ENCODE measurements at regions not wholly inside any gene's neighbourhood (a gene's known extent, or its start where the extent isn't known, plus 50 kb on each side); places are given as distances from the start of the nearest gene placed in this dataset.

- Mint-ChIP-seq H3K27me3 (no peaks in the 10 kb centered on the region), H3K4me1 (no peaks in the 10 kb centered on the region), H3K4me3 (no peak overlapping the region), H3K9me3 (peaks cover 0 to 6% of the 10 kb centered on the region in 2 donors), H3K27ac (no peak overlapping the region)
- DNase-seq (no peak), ATAC-seq (no peak)
These were observed 144.2 kb upstream of the DLGAP1 start for GRCh38 chr18:4599312-4599711.

DNA sequence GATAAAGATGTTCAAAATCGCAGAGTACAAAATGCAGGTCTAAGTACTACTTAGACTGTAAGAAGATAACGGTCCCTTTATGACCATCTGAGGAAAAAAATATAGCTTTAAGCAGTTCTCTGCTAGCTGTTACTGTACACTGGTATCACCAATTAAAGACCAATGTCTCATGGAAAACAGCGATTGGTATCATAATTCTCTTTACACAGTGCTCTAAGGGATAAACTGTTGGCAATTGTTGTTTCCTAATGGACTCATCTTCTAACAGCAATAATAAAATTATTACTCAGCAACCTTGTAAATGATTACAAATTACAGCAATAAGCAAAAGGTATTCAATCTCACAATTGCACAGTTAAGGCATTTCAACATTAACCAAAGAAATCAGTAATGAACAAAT, 142.2 kb upstream of the DLGAP1 start:
- DNase-seq: no peak
- no peak for ATAC-seq
- no peak overlapping the region for H3K27ac Mint-ChIP-seq
- no peaks in the 10 kb centered on the region for H3K4me1 Mint-ChIP-seq
- peaks cover 4 to 13% of the 10 kb centered on the region in 2 donors for H3K9me3 Mint-ChIP-seq
- no peak overlapping the region for H3K4me3 Mint-ChIP-seq
- H3K27me3 Mint-ChIP-seq: no peaks in the 10 kb centered on the region

GRCh38 chr18:4593895-4594294, 138.8 kb upstream of the DLGAP1 start:
- ATAC-seq: no peak
- Mint-ChIP-seq H3K4me3 (no peak overlapping the region), H3K4me1 (no peaks in the 10 kb centered on the region), H3K27ac (no peak overlapping the region), H3K27me3 (no peaks in the 10 kb centered on the region), H3K9me3 (peaks cover 4 to 7% of the 10 kb centered on the region in 2 donors)
- DNase-seq: no peak

DNA sequence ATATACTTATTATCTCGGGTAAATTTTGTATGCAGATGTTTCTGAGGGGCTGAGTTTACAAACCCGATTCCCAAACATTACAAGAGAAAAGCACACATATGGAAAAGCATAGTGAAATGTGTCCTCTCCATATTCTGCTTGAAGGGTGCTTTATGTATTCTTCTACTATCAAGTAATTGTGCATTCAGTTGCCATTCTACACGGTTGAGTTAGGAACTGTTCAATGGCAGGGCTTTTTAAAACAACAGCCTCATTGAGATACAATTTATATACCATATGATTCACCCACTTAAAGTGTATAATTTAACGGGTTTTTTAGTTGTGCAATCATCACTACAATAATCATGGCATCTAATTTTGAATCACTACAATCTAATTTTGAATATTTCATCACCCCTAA, 138.4 kb upstream of the DLGAP1 start:
- Mint-ChIP-seq H3K4me1 (no peaks in the 10 kb centered on the region), H3K27ac (no peak overlapping the region), H3K9me3 (peaks cover 4 to 7% of the 10 kb centered on the region in 2 donors), H3K27me3 (no peaks in the 10 kb centered on the region), H3K4me3 (no peak overlapping the region)
- no peak for DNase-seq
- ATAC-seq: no peak

GRCh38 chr18:4589056-4589800, 134.1 kb upstream of the DLGAP1 start:
- no peaks in the 10 kb centered on the region for H3K4me1 Mint-ChIP-seq
- ATAC-seq (no peak), DNase-seq (no peak)
- peaks cover 4 to 7% of the 10 kb centered on the region in 2 donors for H3K9me3 Mint-ChIP-seq
- H3K4me3 Mint-ChIP-seq: no peak overlapping the region
- no peak overlapping the region for H3K27ac Mint-ChIP-seq
- H3K27me3 Mint-ChIP-seq: no peaks in the 10 kb centered on the region

DNA sequence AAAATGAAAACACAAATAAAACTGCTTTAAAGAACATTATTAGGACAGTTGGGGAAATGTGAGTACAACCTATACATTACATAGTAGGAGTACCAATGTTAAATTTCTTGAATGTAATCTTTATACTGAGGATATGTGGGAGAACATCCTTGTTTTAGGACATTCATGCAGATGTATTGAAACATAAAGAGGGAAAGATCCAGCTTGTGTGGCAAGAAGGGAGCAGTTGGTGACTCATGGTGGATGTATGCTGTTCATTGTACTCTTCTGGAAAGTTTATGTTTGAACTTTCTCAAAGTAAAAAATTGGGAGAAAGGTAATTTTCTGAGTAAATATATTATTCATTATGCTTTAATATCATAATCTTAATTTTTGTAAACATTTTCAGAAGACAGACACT, 132.1 kb upstream of the DLGAP1 start:
- Mint-ChIP-seq H3K9me3 (peaks cover 0 to 2% of the 10 kb centered on the region in 2 donors), H3K27ac (no peak overlapping the region), H3K4me1 (no peaks in the 10 kb centered on the region), H3K4me3 (no peak overlapping the region), H3K27me3 (no peaks in the 10 kb centered on the region)
- ATAC-seq: no peak
- no peak for DNase-seq

GRCh38 chr18:4586731-4587130, 131.6 kb upstream of the DLGAP1 start:
- Mint-ChIP-seq H3K9me3 (peaks cover 4 to 6% of the 10 kb centered on the region in 2 donors), H3K4me3 (no peak overlapping the region), H3K4me1 (no peaks in the 10 kb centered on the region), H3K27me3 (no peaks in the 10 kb centered on the region), H3K27ac (no peak overlapping the region)
- ATAC-seq (no peak), DNase-seq (no peak)

GRCh38 chr18:4582431-4583335, 127.6 kb upstream of the DLGAP1 start:
- no peaks in the 10 kb centered on the region for H3K27me3 Mint-ChIP-seq
- H3K4me3 Mint-ChIP-seq: no peak overlapping the region
- no peaks in the 10 kb centered on the region for H3K4me1 Mint-ChIP-seq
- no peak overlapping the region for H3K27ac Mint-ChIP-seq
- H3K9me3 Mint-ChIP-seq: peaks cover 8 to 22% of the 10 kb centered on the region in 2 donors
- DNase-seq: no peak
- no peak for ATAC-seq

- Mint-ChIP-seq H3K9me3 (peaks cover 13 to 29% of the 10 kb centered on the region in 2 donors), H3K27me3 (no peaks in the 10 kb centered on the region), H3K4me1 (no peaks in the 10 kb centered on the region), H3K27ac (no peak overlapping the region), H3K4me3 (no peak overlapping the region)
- DNase-seq (no peak), ATAC-seq (no peak)
These were observed 126.9 kb upstream of the DLGAP1 start for GRCh38 chr18:4581966-4582365.

GRCh38 chr18:4578449-4578848, 123.3 kb upstream of the DLGAP1 start:
- Mint-ChIP-seq H3K27me3 (no peaks in the 10 kb centered on the region), H3K27ac (no peak overlapping the region), H3K4me1 (no peaks in the 10 kb centered on the region), H3K9me3 (peaks cover 14 to 55% of the 10 kb centered on the region in 2 donors), H3K4me3 (no peak overlapping the region)
- DNase-seq (no peak), ATAC-seq (no peak)

DNA sequence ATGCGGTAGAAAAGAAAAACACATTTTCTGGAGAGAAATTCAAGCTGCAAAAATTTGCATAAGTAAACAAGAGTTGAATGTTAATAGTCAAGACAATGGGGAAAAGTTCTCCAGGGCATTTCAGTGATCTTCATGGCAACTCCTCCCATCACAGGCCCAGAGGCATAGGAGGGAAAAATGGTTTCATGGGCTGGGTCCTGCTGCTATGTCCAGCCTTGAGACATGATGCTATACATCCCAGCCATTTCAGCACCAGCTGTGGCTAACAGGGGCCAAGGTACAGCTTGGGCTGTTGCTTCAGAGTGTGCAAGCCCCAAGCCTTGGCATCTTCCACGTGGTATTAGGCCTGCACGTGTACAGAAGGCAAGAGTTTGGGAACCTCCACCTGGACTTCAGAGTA, 118.6 kb upstream of the DLGAP1 start:
- Mint-ChIP-seq H3K27ac (no peak overlapping the region), H3K27me3 (no peaks in the 10 kb centered on the region), H3K9me3 (peaks cover 22 to 53% of the 10 kb centered on the region in 2 donors), H3K4me3 (no peak overlapping the region), H3K4me1 (no peaks in the 10 kb centered on the region)
- DNase-seq (no peak), ATAC-seq (no peak)

- H3K27ac Mint-ChIP-seq: no peak overlapping the region
- H3K9me3 Mint-ChIP-seq: peaks cover 6 to 21% of the 10 kb centered on the region in 2 donors
- H3K4me3 Mint-ChIP-seq: no peak overlapping the region
- ATAC-seq (no peak), DNase-seq (no peak)
- H3K27me3 Mint-ChIP-seq: no peaks in the 10 kb centered on the region
- H3K4me1 Mint-ChIP-seq: no peaks in the 10 kb centered on the region
These were observed 102.4 kb upstream of the DLGAP1 start for GRCh38 chr18:4557502-4557901.

DNA sequence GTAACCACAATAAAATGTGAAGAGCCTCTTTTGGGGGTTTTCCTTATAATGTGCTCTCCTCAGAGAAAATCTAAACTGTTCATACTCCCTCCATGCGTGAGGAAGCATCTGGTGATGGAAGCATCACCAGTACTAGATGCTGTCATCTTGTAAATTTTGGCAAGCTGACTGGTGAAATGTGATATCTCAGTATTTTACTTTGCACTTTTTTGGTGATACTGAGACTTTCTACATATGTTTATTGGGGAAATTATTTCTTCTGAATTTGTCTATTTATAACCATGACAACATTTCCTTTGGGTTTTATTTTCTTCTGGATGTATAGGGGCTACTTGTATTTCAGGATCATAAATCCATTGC, 95.9 kb upstream of the DLGAP1 start:
- Mint-ChIP-seq H3K4me3 (no peak overlapping the region), H3K27ac (no peak overlapping the region), H3K27me3 (no peaks in the 10 kb centered on the region), H3K9me3 (peaks cover 0 to 14% of the 10 kb centered on the region in 2 donors), H3K4me1 (no peaks in the 10 kb centered on the region)
- no peak for DNase-seq
- ATAC-seq: no peak

GRCh38 chr18:4549164-4549872, 94.2 kb upstream of the DLGAP1 start:
- no peak for ATAC-seq
- peaks cover 5 to 7% of the 10 kb centered on the region in 2 donors for H3K9me3 Mint-ChIP-seq
- no peak overlapping the region for H3K4me3 Mint-ChIP-seq
- DNase-seq: no peak
- no peaks in the 10 kb centered on the region for H3K4me1 Mint-ChIP-seq
- no peaks in the 10 kb centered on the region for H3K27me3 Mint-ChIP-seq
- no peak overlapping the region for H3K27ac Mint-ChIP-seq

GRCh38 chr18:4547126-4547525, 92.0 kb upstream of the DLGAP1 start:
- H3K4me3 Mint-ChIP-seq: no peak overlapping the region
- no peaks in the 10 kb centered on the region for H3K27me3 Mint-ChIP-seq
- H3K4me1 Mint-ChIP-seq: no peaks in the 10 kb centered on the region
- no peak for DNase-seq
- ATAC-seq: no peak
- H3K9me3 Mint-ChIP-seq: peaks cover 0 to 5% of the 10 kb centered on the region in 2 donors
- no peak overlapping the region for H3K27ac Mint-ChIP-seq

DNA sequence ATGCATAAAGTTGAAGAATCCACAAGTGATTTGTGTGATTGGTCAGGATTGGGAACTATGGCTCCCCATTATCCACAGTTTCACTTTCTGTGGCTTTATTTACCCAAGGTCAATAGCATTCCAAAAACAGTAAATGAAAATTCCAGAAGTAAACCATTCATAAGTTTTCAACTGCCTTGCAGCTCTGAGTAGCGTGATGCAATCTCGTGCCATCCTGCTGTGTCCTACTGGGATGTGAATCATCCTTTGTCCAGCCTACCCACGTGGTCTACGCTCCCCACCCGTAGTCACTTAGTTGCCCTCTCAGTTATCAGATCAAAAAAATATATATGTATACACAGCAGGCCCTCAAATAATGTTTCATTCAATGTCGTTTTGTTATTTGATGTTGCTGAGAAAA, 89.0 kb upstream of the DLGAP1 start:
- no peak overlapping the region for H3K4me3 Mint-ChIP-seq
- peaks cover under 1 to 5% of the 10 kb centered on the region in 2 donors for H3K9me3 Mint-ChIP-seq
- H3K27me3 Mint-ChIP-seq: no peaks in the 10 kb centered on the region
- ATAC-seq (no peak), DNase-seq (no peak)
- H3K4me1 Mint-ChIP-seq: no peaks in the 10 kb centered on the region
- no peak overlapping the region for H3K27ac Mint-ChIP-seq
